NCI-H1105 (cell line): ENCODE measurements at regions not wholly inside any gene's neighbourhood (a gene's known extent, or its start where the extent isn't known, plus 50 kb on each side); places are given as distances from the start of the nearest gene placed in this dataset.

ENCODE experiments used
- DNase-seq: peaks from one replicate; lab custom pipeline; 2025; lab: John Stamatoyannopoulos, UW

GRCh38 chr2:150417278-150417677 lies 70.2 kb downstream of the RND3 start:
- DNase-seq = no peak

GRCh38 chr2:150415022-150415421 lies 72.4 kb downstream of the RND3 start:
- no peak for DNase-seq

- DNase-seq = no peak
These were observed 73.6 kb downstream of the RND3 start for GRCh38 chr2:150413910-150414309.

GRCh38 chr2:150413366-150413765 lies 74.1 kb downstream of the RND3 start:
- no peak for DNase-seq

GRCh38 chr2:150410809-150411208 lies 76.7 kb downstream of the RND3 start:
- DNase-seq = no peak

GRCh38 chr2:150409196-150409595 lies 78.3 kb downstream of the RND3 start:
- no peak for DNase-seq

- no peak for DNase-seq
These were observed 83.3 kb downstream of the RND3 start for GRCh38 chr2:150404147-150404546.

GRCh38 chr2:150403457-150403856 lies 84.0 kb downstream of the RND3 start:
- no peak for DNase-seq

GRCh38 chr2:150402953-150403352 lies 84.5 kb downstream of the RND3 start:
- no peak for DNase-seq

GRCh38 chr2:150400849-150401248 lies 86.6 kb downstream of the RND3 start:
- no peak for DNase-seq

GRCh38 chr2:150392614-150393013 lies 94.9 kb downstream of the RND3 start:
- DNase-seq = no peak

- no peak for DNase-seq
These were observed 95.7 kb downstream of the RND3 start for GRCh38 chr2:150391779-150392178.

GRCh38 chr2:150389447-150389846 lies 98.0 kb downstream of the RND3 start:
- no peak for DNase-seq

- DNase-seq = no peak
These were observed 99.2 kb downstream of the RND3 start for GRCh38 chr2:150388289-150388625.

GRCh38 chr2:150387586-150388288 lies 99.7 kb downstream of the RND3 start:
- no peak for DNase-seq

GRCh38 chr2:150385211-150385610 lies 102.3 kb downstream of the RND3 start:
- DNase-seq = no peak

- no peak for DNase-seq
These were observed 103.9 kb downstream of the RND3 start for GRCh38 chr2:150383587-150383986.

GRCh38 chr2:150379166-150379565 lies 108.3 kb downstream of the RND3 start:
- DNase-seq = no peak

- DNase-seq = no peak
These were observed 108.8 kb downstream of the RND3 start for GRCh38 chr2:150378686-150379085.

- no peak for DNase-seq
These were observed 110.7 kb downstream of the RND3 start for GRCh38 chr2:150376553-150377335.

GRCh38 chr2:150375333-150375732 lies 112.1 kb downstream of the RND3 start:
- DNase-seq = no peak

GRCh38 chr2:150374492-150374891 lies 113.0 kb downstream of the RND3 start:
- no peak for DNase-seq

- no peak for DNase-seq
These were observed 114.1 kb downstream of the RND3 start for GRCh38 chr2:150373374-150373773.
